Suprapubic skin (tissue), 3 donors: ENCODE measurements at regions not wholly inside any gene's neighbourhood (a gene's known extent, or its start where the extent isn't known, plus 50 kb on each side); places are given as distances from the start of the nearest gene placed in this dataset.

Source experiments
- CTCF ChIP-seq, 2 donors: fragments of 200-600 bp in 1 of 2; fragments of 450-650 bp in 1 of 2; sonication (generic) in 1 of 2; IDR thresholded peaks; one replicate each; pipeline ENCODE4 v1.5.1; 2016 to 2019; ENCODE audit warnings: antibody characterized with exemption in 2 of 2, mild to moderate bottlenecking in 1 of 2, moderate library complexity in 1 of 2
- POLR2A ChIP-seq, 2 donors: fragments of 450-650 bp; IDR thresholded peaks; one replicate each; pipeline ENCODE4 v1.6.1; 2017; ENCODE audit warnings: antibody characterized with exemption in 2 of 2, mild to moderate bottlenecking in 2 of 2, moderate library complexity in 2 of 2

- TF ChIP-seq POLR2A (IDR thresholded peaks at IDR 0.05) (no peak), CTCF (IDR thresholded peaks at IDR 0.05) (no peak)
Measured at GRCh38 chr12:114500775-114501473, 95.0 kb upstream of the TBX5 start.
